ENCODE measurements at regions not wholly inside any gene's neighbourhood (a gene's known extent, or its start where the extent isn't known, plus 50 kb on each side); places are given as distances from the start of the nearest gene placed in this dataset.

- no peak for TF ChIP-seq CTCF (IDR thresholded peaks at IDR 0.05)
Measured at GRCh38 chr22:42322562-42322926, 52.1 kb upstream of the TCF20 start.

GRCh38 chr22:42321908-42322561, 51.6 kb upstream of the TCF20 start:
- no peaks in the 10 kb centered on the region for H3K9me3 ChIP-seq
- intact Hi-C loops (cut with DNase I): no loop called here
- peak overlapping the region; percentile 91 for H3K27ac ChIP-seq
- H3K4me1 ChIP-seq: peaks cover 33% of the 10 kb centered on the region
- peak overlapping the region; percentile 8 to 16 for H3K9ac ChIP-seq (ENCODE audit: low read depth in 2 of 2, low read length in 2 of 2)
- TF ChIP-seq CTCF (IDR thresholded peaks at IDR 0.05): no peak
- no peaks in the 10 kb centered on the region for H3K36me3 ChIP-seq
- no peaks in the 10 kb centered on the region for H3K27me3 ChIP-seq
- no peak overlapping the region for H3K4me3 ChIP-seq
- no peak for DNase-seq

More at GRCh38 chr22:42322562-42322926, 52.1 kb upstream of the TCF20 start:
- H3K36me3 ChIP-seq: no peaks in the 10 kb centered on the region
- H3K27me3 ChIP-seq: no peaks in the 10 kb centered on the region
- H3K4me3 ChIP-seq: no peak overlapping the region
- H3K9me3 ChIP-seq: no peaks in the 10 kb centered on the region
- intact Hi-C loops (cut with DNase I): no loop called here
- no peak for DNase-seq
- peaks cover 30% of the 10 kb centered on the region for H3K4me1 ChIP-seq
- H3K27ac ChIP-seq: peak overlapping the region; percentile 91
- peak overlapping the region; percentile 8 to 16 for H3K9ac ChIP-seq (ENCODE audit: low read depth in 2 of 2, low read length in 2 of 2)

GRCh38 chr22:42320443-42321416, 50.3 kb upstream of the TCF20 start:
- intact Hi-C loops (cut with DNase I): no loop called here
- peak; percentile 71 for DNase-seq

More at GRCh38 chr22:42320443-42321416, 50.3 kb upstream of the TCF20 start:
- Histone ChIP-seq H3K36me3 (no peaks in the 10 kb centered on the region), H3K9me3 (no peaks in the 10 kb centered on the region), H3K4me3 (no peak overlapping the region), H3K27ac (peak overlapping the region; percentile 91), H3K27me3 (no peaks in the 10 kb centered on the region), H3K9ac (ENCODE audit: low read depth in 2 of 2, low read length in 2 of 2) (peak overlapping the region in 1 of 2 donors; percentile 52), H3K4me1 (peaks cover 33% of the 10 kb centered on the region)
- no peak for TF ChIP-seq CTCF (IDR thresholded peaks at IDR 0.05)

Measured in colonic mucosa (tissue), 4 donors.